GM19240 (cell line): ENCODE measurements at regions not wholly inside any gene's neighbourhood (a gene's known extent, or its start where the extent isn't known, plus 50 kb on each side); places are given as distances from the start of the nearest gene placed in this dataset.

Experiments used
- DNase-seq: peaks from one replicate; pipeline ENCODE4 v3.0.0; 2011; ENCODE audit warnings: low spot score; ENCODE audit not compliant: insufficient read length

- peak; percentile 44 for DNase-seq
These were observed 162.2 kb downstream of the SREK1 start for GRCh38 chr5:66306105-66306843.

GRCh38 chr5:66306844-66307315, 162.8 kb downstream of the SREK1 start:
- DNase-seq: no peak

- peak; percentile 26 for DNase-seq
These were observed 163.6 kb downstream of the SREK1 start for GRCh38 chr5:66307647-66308241.

- no peak for DNase-seq
These were observed 168.2 kb downstream of the SREK1 start for GRCh38 chr5:66312266-66312665.

- no peak for DNase-seq
These were observed 171.7 kb downstream of the SREK1 start for GRCh38 chr5:66315784-66316183.

GRCh38 chr5:66322786-66323528, 178.9 kb downstream of the SREK1 start:
- no peak for DNase-seq

GRCh38 chr5:66323529-66323895, 179.4 kb downstream of the SREK1 start:
- no peak for DNase-seq

GRCh38 chr5:66324357-66324756, 180.3 kb downstream of the SREK1 start:
- no peak for DNase-seq

GRCh38 chr5:66326276-66326675, 182.2 kb downstream of the SREK1 start:
- DNase-seq: no peak

- no peak for DNase-seq
These were observed 182.9 kb downstream of the SREK1 start for GRCh38 chr5:66327008-66327407.

- no peak for DNase-seq
These were observed 185.0 kb downstream of the SREK1 start for GRCh38 chr5:66329078-66329477.

- no peak for DNase-seq
These were observed 189.1 kb downstream of the SREK1 start for GRCh38 chr5:66333192-66333591.

- no peak for DNase-seq
These were observed 193.6 kb downstream of the SREK1 start for GRCh38 chr5:66337626-66338226.

- no peak for DNase-seq
These were observed 194.7 kb downstream of the SREK1 start for GRCh38 chr5:66338828-66339227.

- no peak for DNase-seq
These were observed 195.8 kb downstream of the SREK1 start for GRCh38 chr5:66339896-66340295.

- no peak for DNase-seq
These were observed 196.7 kb downstream of the SREK1 start for GRCh38 chr5:66340786-66341185.

- DNase-seq: no peak
These were observed 198.3 kb downstream of the SREK1 start for GRCh38 chr5:66342341-66342880.

- no peak for DNase-seq
These were observed 199.4 kb downstream of the SREK1 start for GRCh38 chr5:66343370-66344071.

- no peak for DNase-seq
These were observed 200.4 kb downstream of the SREK1 start for GRCh38 chr5:66344544-66344943.

- DNase-seq: no peak
These were observed 201.2 kb downstream of the SREK1 start for GRCh38 chr5:66345281-66345680.

GRCh38 chr5:66346869-66347268, 202.8 kb downstream of the SREK1 start:
- no peak for DNase-seq
